B cell (primary cell): ENCODE measurements at regions not wholly inside any gene's neighbourhood (a gene's known extent, or its start where the extent isn't known, plus 50 kb on each side); places are given as distances from the start of the nearest gene placed in this dataset.

Experiments
- ATAC-seq: fragments of 200-7000 bp; cut with Tn5 transposase; one replicate; pipeline ENCODE4 v1.10.0; 2021; ENCODE audit warnings: low read depth, mild to moderate bottlenecking, moderate number of reproducible peaks, moderate library complexity
- CTCF ChIA-PET: fragments of 350-600 bp; sonication (Branson Sonifier 250); formaldehyde crosslinking; loops from one replicate; lab custom pipeline; 2021; ENCODE audit warnings: antibody characterized with exemption, inconsistent platforms; lab: Charles Lee
- POLR2A ChIA-PET: fragments of 350-600 bp; sonication (Branson Sonifier 250); formaldehyde crosslinking; loops from one replicate; lab custom pipeline; 2021; ENCODE audit warnings: antibody characterized with exemption; lab: Charles Lee
- DNase-seq: peaks from one replicate; pipeline ENCODE4 v3.0.0; 2013
- H2AFZ ChIP-seq: 2 replicates; pipeline ENCODE4 v1.6.1; 2012; ENCODE audit warnings: mild to moderate bottlenecking, low read depth, low read length; ENCODE audit not compliant: insufficient read depth, poor library complexity, severe bottlenecking
- H3K27ac ChIP-seq, 2 donors: 1 replicate in 1 of 2; 2 replicates in 1 of 2; pipeline ENCODE4 v1.5.1; 2012 to 2013; ENCODE audit warnings: low read length in 2 of 2, mild to moderate bottlenecking in 2 of 2, moderate library complexity in 1 of 2
- H3K27me3 ChIP-seq, 4 experiments: fragments of 200-600 bp in 1 of 4; sonication (generic) in 1 of 4; replicated peaks in 1 of 4; 1 replicate in 2 of 4; 2 replicates in 2 of 4; pipeline versions ENCODE4 v1.6.1 to v1.7.0; 2013 to 2016; ENCODE audit warnings: low read length in 3 of 4, mild to moderate bottlenecking in 2 of 4, mixed read lengths in 1 of 4, moderate library complexity in 1 of 4; ENCODE audit not compliant: insufficient read depth in 4 of 4, control insufficient read depth in 3 of 4; ENCODE audit errors: control extremely low read depth in 1 of 4
- H3K36me3 ChIP-seq, 2 experiments: replicated peaks in 1 of 2; 1 replicate in 1 of 2; 2 replicates in 1 of 2; pipeline versions ENCODE4 v1.6.1 to v1.7.1; 2013; ENCODE audit warnings: low read length in 1 of 2; ENCODE audit not compliant: insufficient read depth in 2 of 2, control insufficient read depth in 1 of 2; ENCODE audit errors: control extremely low read depth in 1 of 2, extremely low read depth in 1 of 2
- H3K4me1 ChIP-seq, 2 donors: fragments of 200-600 bp in 1 of 2; sonication (generic) in 1 of 2; 1 replicate in 1 of 2; 2 replicates in 1 of 2; pipeline versions ENCODE4 v1.5.1 to v1.6.1; 2013 to 2017; ENCODE audit warnings: low read length in 2 of 2; ENCODE audit not compliant: control insufficient read depth in 2 of 2, insufficient read depth in 2 of 2
- H3K4me2 ChIP-seq: replicated peaks from 2 replicates; pipeline ENCODE3; 2012; ENCODE audit warnings: mild to moderate bottlenecking, low read depth, low read length; ENCODE audit not compliant: poor library complexity, severe bottlenecking
- H3K4me3 ChIP-seq, 5 experiments: fragments of 200-600 bp in 1 of 5; sonication (generic) in 1 of 5; 1 replicate in 3 of 5; 2 replicates in 2 of 5; pipeline versions ENCODE4 v1.5.1 to v1.7.0; 2011 to 2016; ENCODE audit warnings: low read length in 4 of 5, mild to moderate bottlenecking in 4 of 5, low read depth in 2 of 5, control low read depth in 1 of 5, moderate library complexity in 1 of 5; ENCODE audit not compliant: insufficient read depth in 1 of 5; ENCODE audit errors: control extremely low read depth in 1 of 5, extremely low read depth in 1 of 5
- H3K79me2 ChIP-seq: fragments of 200-600 bp; sonication (generic); one replicate; pipeline ENCODE4 v1.6.0; 2016; ENCODE audit warnings: low read length; ENCODE audit not compliant: control insufficient read depth, insufficient read depth
- H3K9ac ChIP-seq: fragments of 200-600 bp; sonication (generic); 2 replicates; pipeline ENCODE4 v1.6.1; 2017; ENCODE audit warnings: mild to moderate bottlenecking, low read length, moderate library complexity
- H3K9me3 ChIP-seq, 3 donors: one replicate each; pipeline versions ENCODE4 v1.6.1 to v1.7.1; 2013; ENCODE audit warnings: low read length in 2 of 3; ENCODE audit not compliant: control insufficient read depth in 2 of 3, insufficient read depth in 1 of 3; ENCODE audit errors: control extremely low read depth in 1 of 3
- H4K20me1 ChIP-seq: 2 replicates; pipeline ENCODE4 v1.6.0; 2012; ENCODE audit warnings: mild to moderate bottlenecking, low read length; ENCODE audit not compliant: insufficient read depth, control insufficient read depth, poor library complexity, severe bottlenecking
- H3K27ac Mint-ChIP-seq: one replicate; pipeline ENCODE4 v1.8.0; 2021; ENCODE audit warnings: mixed read lengths
- H3K27me3 Mint-ChIP-seq: one replicate; pipeline ENCODE4 v1.8.0; 2021; ENCODE audit warnings: mixed read lengths
- H3K4me1 Mint-ChIP-seq: one replicate; pipeline ENCODE4 v1.8.0; 2021; ENCODE audit warnings: mixed read lengths
- H3K4me3 Mint-ChIP-seq: one replicate; pipeline ENCODE4 v1.8.0; 2021; ENCODE audit warnings: mixed read lengths
- H3K9me3 Mint-ChIP-seq: one replicate; pipeline ENCODE4 v1.8.0; 2022; ENCODE audit warnings: mixed read lengths; ENCODE audit not compliant: insufficient read depth
- EZH2 ChIP-seq: IDR thresholded peaks from 2 replicates; pipeline ENCODE4 v1.6.1; 2012; ENCODE audit warnings: borderline replicate concordance, low read depth, mild to moderate bottlenecking, moderate library complexity, low read length; ENCODE audit not compliant: insufficient read depth, poor library complexity, severe bottlenecking
- WGBS: methylation state at CpG from one replicate; pipeline ENCODE4 v1.1.5; 2013; ENCODE audit warnings: missing lambda C conversion rate; ENCODE audit not compliant: insufficient coverage; 5-methylcytosine and 5-hydroxymethylcytosine counted together
- intact Hi-C: fragments of 100-400 bp; cut with micrococcal nuclease; formaldehyde crosslinking; loops from one replicate; pipeline ENCODE4 v1.10.0; 2022
- TF ChIP-seq, protein P1 (sequence below): fragments of 200-600 bp; IDR thresholded peaks from one replicate; pipeline ENCODE4 v1.8.0; 2022; ENCODE audit warnings: antibody characterized with exemption, mild to moderate bottlenecking

DNA sequence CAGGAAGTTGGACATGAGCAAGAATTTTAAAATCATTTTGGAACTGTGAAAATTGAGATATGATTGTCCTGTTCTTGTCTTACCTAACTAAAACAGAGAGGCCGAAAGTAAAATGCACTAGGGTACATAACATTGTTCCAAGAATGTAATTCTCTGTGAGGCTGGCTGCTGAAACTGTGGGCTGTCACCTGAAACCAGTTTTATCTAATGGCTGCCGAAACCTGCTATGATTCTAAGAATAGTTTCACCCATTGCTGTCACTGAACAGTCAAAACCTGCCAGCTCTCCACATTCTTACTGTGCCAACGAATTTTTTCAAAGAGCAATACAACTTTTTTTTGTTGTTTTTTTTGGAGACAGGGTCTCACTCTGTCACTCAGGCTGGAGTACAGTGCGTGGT lies 119.3 kb upstream of the ZSWIM2 start:
- no peak overlapping the region for H3K4me3 ChIP-seq
- WGBS: 100% methylated on average over 1 of the region's 4 CpGs
- H3K4me1 Mint-ChIP-seq: no peaks in the 10 kb centered on the region
- H3K27ac ChIP-seq: no peak overlapping the region
- TF ChIP-seq, protein P1, sequence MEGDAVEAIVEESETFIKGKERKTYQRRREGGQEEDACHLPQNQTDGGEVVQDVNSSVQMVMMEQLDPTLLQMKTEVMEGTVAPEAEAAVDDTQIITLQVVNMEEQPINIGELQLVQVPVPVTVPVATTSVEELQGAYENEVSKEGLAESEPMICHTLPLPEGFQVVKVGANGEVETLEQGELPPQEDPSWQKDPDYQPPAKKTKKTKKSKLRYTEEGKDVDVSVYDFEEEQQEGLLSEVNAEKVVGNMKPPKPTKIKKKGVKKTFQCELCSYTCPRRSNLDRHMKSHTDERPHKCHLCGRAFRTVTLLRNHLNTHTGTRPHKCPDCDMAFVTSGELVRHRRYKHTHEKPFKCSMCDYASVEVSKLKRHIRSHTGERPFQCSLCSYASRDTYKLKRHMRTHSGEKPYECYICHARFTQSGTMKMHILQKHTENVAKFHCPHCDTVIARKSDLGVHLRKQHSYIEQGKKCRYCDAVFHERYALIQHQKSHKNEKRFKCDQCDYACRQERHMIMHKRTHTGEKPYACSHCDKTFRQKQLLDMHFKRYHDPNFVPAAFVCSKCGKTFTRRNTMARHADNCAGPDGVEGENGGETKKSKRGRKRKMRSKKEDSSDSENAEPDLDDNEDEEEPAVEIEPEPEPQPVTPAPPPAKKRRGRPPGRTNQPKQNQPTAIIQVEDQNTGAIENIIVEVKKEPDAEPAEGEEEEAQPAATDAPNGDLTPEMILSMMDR: no peak
- no peak for TF ChIP-seq EZH2
- no peak overlapping the region for H3K9ac ChIP-seq
- no peak overlapping the region for H3K27ac Mint-ChIP-seq
- H4K20me1 ChIP-seq: no peaks in the 10 kb centered on the region
- ChIA-PET POLR2A (no interaction called here), CTCF (no interaction called here)
- H3K27me3 ChIP-seq: no peaks in the 10 kb centered on the region
- DNase-seq: no peak
- H3K4me2 ChIP-seq: no peak overlapping the region
- no peak overlapping the region for H3K4me3 Mint-ChIP-seq
- H3K4me1 ChIP-seq: no peaks in the 10 kb centered on the region
- peaks cover 0 to 4% (median 0%) of the 10 kb centered on the region in 3 donors for H3K9me3 ChIP-seq
- H3K79me2 ChIP-seq: no peaks in the 10 kb centered on the region
- ATAC-seq: no peak
- H3K36me3 ChIP-seq: no peaks in the 10 kb centered on the region
- no peaks in the 10 kb centered on the region for H3K27me3 Mint-ChIP-seq
- intact Hi-C loops: no loop called here
- no peak overlapping the region for H2AFZ ChIP-seq
- H3K9me3 Mint-ChIP-seq: no peaks in the 10 kb centered on the region

DNA sequence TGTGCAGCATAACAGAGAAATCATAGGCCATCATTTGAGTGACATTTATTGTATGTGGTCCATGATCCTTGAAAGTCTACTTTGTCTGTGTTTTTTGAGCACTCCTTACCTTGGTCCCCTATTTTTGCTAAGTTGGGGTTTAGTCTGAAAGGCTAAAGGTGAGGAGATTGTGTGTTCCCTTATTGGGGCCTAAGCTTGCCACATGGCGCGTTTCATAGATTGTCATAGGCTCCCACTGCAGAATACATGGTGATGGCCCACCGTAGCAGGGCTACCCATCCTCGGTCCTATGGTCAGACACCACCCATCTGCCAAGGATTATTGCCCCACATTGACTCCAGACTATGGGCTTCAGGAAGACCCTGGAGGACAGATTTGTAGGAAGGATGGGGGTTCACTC lies 117.0 kb upstream of the ZSWIM2 start:
- Histone ChIP-seq H3K9ac (no peak overlapping the region), H3K4me3 (no peak overlapping the region), H2AFZ (no peak overlapping the region), H4K20me1 (no peaks in the 10 kb centered on the region), H3K79me2 (no peaks in the 10 kb centered on the region), H3K36me3 (no peaks in the 10 kb centered on the region), H3K9me3 (peaks cover 0 to 13% (median 0%) of the 10 kb centered on the region in 3 donors), H3K4me2 (no peak overlapping the region), H3K27ac (no peak overlapping the region), H3K4me1 (no peaks in the 10 kb centered on the region), H3K27me3 (no peaks in the 10 kb centered on the region)
- WGBS: no CpG with 5 or more reads among the region's 4 CpGs
- TF ChIP-seq, protein P1: no peak
- TF ChIP-seq EZH2: no peak
- no peaks in the 10 kb centered on the region for H3K9me3 Mint-ChIP-seq
- ATAC-seq (no peak), DNase-seq (no peak)
- H3K4me1 Mint-ChIP-seq: no peaks in the 10 kb centered on the region
- intact Hi-C loops: no loop called here
- ChIA-PET POLR2A (no interaction called here), CTCF (no interaction called here)
- H3K4me3 Mint-ChIP-seq: no peak overlapping the region
- H3K27ac Mint-ChIP-seq: no peak overlapping the region
- no peaks in the 10 kb centered on the region for H3K27me3 Mint-ChIP-seq
